ENCODE measurements at regions not wholly inside any gene's neighbourhood (a gene's known extent, or its start where the extent isn't known, plus 50 kb on each side); places are given as distances from the start of the nearest gene placed in this dataset.
"Not testable (repeated sequence)": the region's sequence is repeated elsewhere in the genome, so short reads cannot be mapped to it uniquely, and the experiment has no call there.

- in situ Hi-C loops (cut with MboI; ENCODE audit: low sequenced_read_pairs) = no loop called here
- Histone ChIP-seq H3K9me3 (no peaks in the 10 kb centered on the region), H3K27me3 (ENCODE audit: low read depth) (no peaks in the 10 kb centered on the region), H3K4me1 (no peaks in the 10 kb centered on the region), H3K36me3 (replicated peaks) (no peaks in the 10 kb centered on the region), H3K4me3 (no peak overlapping the region)
- DNase-seq (ENCODE audit: low spot score in 2 of 2) = no peak
These were observed 175.1 kb downstream of the NFKBIZ start for GRCh38 chr3:102024270-102024904.

GRCh38 chr3:102025606-102026270, 176.4 kb downstream of the NFKBIZ start:
- Histone ChIP-seq H3K27me3 (ENCODE audit: low read depth) (no peaks in the 10 kb centered on the region), H3K4me1 (no peaks in the 10 kb centered on the region), H3K9me3 (no peaks in the 10 kb centered on the region), H3K36me3 (replicated peaks) (no peaks in the 10 kb centered on the region), H3K4me3 (no peak overlapping the region)
- DNase-seq (ENCODE audit: low spot score in 2 of 2) = no peak
- in situ Hi-C loops (cut with MboI; ENCODE audit: low sequenced_read_pairs) = no loop called here

- Histone ChIP-seq H3K4me1 (no peaks in the 10 kb centered on the region), H3K36me3 (replicated peaks) (no peaks in the 10 kb centered on the region), H3K27me3 (ENCODE audit: low read depth) (no peaks in the 10 kb centered on the region), H3K9me3 (no peaks in the 10 kb centered on the region), H3K4me3 (no peak overlapping the region)
- DNase-seq (ENCODE audit: low spot score in 2 of 2) = no peak
- in situ Hi-C loops (cut with MboI; ENCODE audit: low sequenced_read_pairs) = no loop called here
These were observed 177.3 kb downstream of the NFKBIZ start for GRCh38 chr3:102026656-102027055.

- Histone ChIP-seq H3K4me3 (no peak overlapping the region), H3K4me1 (no peaks in the 10 kb centered on the region), H3K27me3 (ENCODE audit: low read depth) (no peaks in the 10 kb centered on the region), H3K36me3 (replicated peaks) (no peaks in the 10 kb centered on the region), H3K9me3 (no peaks in the 10 kb centered on the region)
- in situ Hi-C loops (cut with MboI; ENCODE audit: low sequenced_read_pairs) = no loop called here
- DNase-seq (ENCODE audit: low spot score in 2 of 2) = no peak
These were observed 181.3 kb downstream of the NFKBIZ start for GRCh38 chr3:102030661-102031060.

- Histone ChIP-seq H3K4me1 (no peaks in the 10 kb centered on the region), H3K36me3 (replicated peaks) (no peaks in the 10 kb centered on the region), H3K27me3 (ENCODE audit: low read depth) (no peaks in the 10 kb centered on the region), H3K9me3 (no peaks in the 10 kb centered on the region), H3K4me3 (no peak overlapping the region)
- in situ Hi-C loops (cut with MboI; ENCODE audit: low sequenced_read_pairs) = no loop called here
- no peak for DNase-seq (ENCODE audit: low spot score in 2 of 2)
These were observed 182.5 kb downstream of the NFKBIZ start for GRCh38 chr3:102031834-102032233.

GRCh38 chr3:102032491-102033383, 183.4 kb downstream of the NFKBIZ start:
- Histone ChIP-seq H3K36me3 (replicated peaks) (no peaks in the 10 kb centered on the region), H3K27me3 (ENCODE audit: low read depth) (no peaks in the 10 kb centered on the region), H3K4me3 (no peak overlapping the region), H3K9me3 (no peaks in the 10 kb centered on the region), H3K4me1 (no peaks in the 10 kb centered on the region)
- DNase-seq (ENCODE audit: low spot score in 2 of 2) = no peak
- in situ Hi-C loops (cut with MboI; ENCODE audit: low sequenced_read_pairs) = no loop called here

GRCh38 chr3:102034639-102035451, 185.5 kb downstream of the NFKBIZ start:
- Histone ChIP-seq H3K4me3 (no peak overlapping the region), H3K4me1 (no peaks in the 10 kb centered on the region), H3K27me3 (ENCODE audit: low read depth) (no peaks in the 10 kb centered on the region), H3K9me3 (no peaks in the 10 kb centered on the region), H3K36me3 (replicated peaks) (no peaks in the 10 kb centered on the region)
- no peak for DNase-seq (ENCODE audit: low spot score in 2 of 2)
- in situ Hi-C loops (cut with MboI; ENCODE audit: low sequenced_read_pairs) = no loop called here

GRCh38 chr3:102036017-102036416, 186.7 kb downstream of the NFKBIZ start:
- no peaks in the 10 kb centered on the region for H3K4me1 ChIP-seq
- in situ Hi-C loops (cut with MboI; ENCODE audit: low sequenced_read_pairs) = no loop called here
- H3K36me3 ChIP-seq (replicated peaks) = no peaks in the 10 kb centered on the region
- DNase-seq (ENCODE audit: low spot score in 2 of 2) = no peak
- H3K4me3 ChIP-seq = no peak overlapping the region
- H3K27me3 ChIP-seq (ENCODE audit: low read depth) = no peaks in the 10 kb centered on the region
- no peaks in the 10 kb centered on the region for H3K9me3 ChIP-seq

- Histone ChIP-seq H3K4me1 (no peaks in the 10 kb centered on the region), H3K4me3 (no peak overlapping the region), H3K9me3 (no peaks in the 10 kb centered on the region), H3K36me3 (replicated peaks) (no peaks in the 10 kb centered on the region), H3K27me3 (ENCODE audit: low read depth) (no peaks in the 10 kb centered on the region)
- DNase-seq (ENCODE audit: low spot score in 2 of 2) = no peak
- in situ Hi-C loops (cut with MboI; ENCODE audit: low sequenced_read_pairs) = no loop called here
These were observed 187.2 kb downstream of the NFKBIZ start for GRCh38 chr3:102036472-102036871.

- no peaks in the 10 kb centered on the region for H3K9me3 ChIP-seq
- no peak for DNase-seq (ENCODE audit: low spot score in 2 of 2)
- H3K27me3 ChIP-seq (ENCODE audit: low read depth) = no peaks in the 10 kb centered on the region
- in situ Hi-C loops (cut with MboI; ENCODE audit: low sequenced_read_pairs) = no loop called here
- no peaks in the 10 kb centered on the region for H3K4me1 ChIP-seq
- H3K36me3 ChIP-seq (replicated peaks) = no peaks in the 10 kb centered on the region
- no peak overlapping the region for H3K4me3 ChIP-seq
These were observed 187.9 kb downstream of the NFKBIZ start for GRCh38 chr3:102037209-102037608.

- H3K9me3 ChIP-seq = no peaks in the 10 kb centered on the region
- in situ Hi-C loops (cut with MboI; ENCODE audit: low sequenced_read_pairs) = no loop called here
These were observed 188.5 kb downstream of the NFKBIZ start for GRCh38 chr3:102037791-102038190.

GRCh38 chr3:102038477-102039142, 189.3 kb downstream of the NFKBIZ start:
- no peaks in the 10 kb centered on the region for H3K4me1 ChIP-seq
- H3K9me3 ChIP-seq = no peaks in the 10 kb centered on the region
- in situ Hi-C loops (cut with MboI; ENCODE audit: low sequenced_read_pairs) = no loop called here
- no peak overlapping the region for H3K4me3 ChIP-seq
- no peak for DNase-seq (ENCODE audit: low spot score in 2 of 2)
- no peaks in the 10 kb centered on the region for H3K27me3 ChIP-seq (ENCODE audit: low read depth)
- H3K36me3 ChIP-seq (replicated peaks) = no peaks in the 10 kb centered on the region

More at GRCh38 chr3:102037791-102038190, 188.5 kb downstream of the NFKBIZ start:
- Histone ChIP-seq H3K4me1 (no peaks in the 10 kb centered on the region), H3K27me3 (ENCODE audit: low read depth) (no peaks in the 10 kb centered on the region), H3K4me3 (no peak overlapping the region), H3K36me3 (replicated peaks) (no peaks in the 10 kb centered on the region)
- no peak for DNase-seq (ENCODE audit: low spot score in 2 of 2)

- H3K4me1 ChIP-seq; H3K4me3 ChIP-seq; in situ Hi-C loops (cut with MboI; ENCODE audit: low sequenced_read_pairs); DNase-seq (ENCODE audit: low spot score in 2 of 2); H3K36me3 ChIP-seq (replicated peaks); H3K27me3 ChIP-seq (ENCODE audit: low read depth); H3K9me3 ChIP-seq: not testable (repeated sequence)
These were observed 190.8 kb downstream of the NFKBIZ start for GRCh38 chr3:102040144-102040543.
